Non-pigmented ciliary epithelial cell (primary cell): ENCODE measurements at regions not wholly inside any gene's neighbourhood (a gene's known extent, or its start where the extent isn't known, plus 50 kb on each side); places are given as distances from the start of the nearest gene placed in this dataset.
A peak's percentile ranks its signal among the peaks of the same experiment; 100 is the strongest.
"Not testable (repeated sequence)": the region's sequence is repeated elsewhere in the genome, so short reads cannot be mapped to it uniquely, and the experiment has no call there.

Source experiments
- DNase-seq: peaks from one replicate; pipeline ENCODE4 v3.0.0-alpha.2; 2010; ENCODE audit warnings: low read depth

- DNase-seq: no peak
Measured at GRCh38 chr10:57336865-57337264, 930.8 kb downstream of the IPMK start.

GRCh38 chr10:57336341-57336740, 931.4 kb downstream of the IPMK start:
- DNase-seq: no peak

GRCh38 chr10:57334523-57334922, 933.2 kb downstream of the IPMK start:
- no peak for DNase-seq

- no peak for DNase-seq
Measured at GRCh38 chr10:57333880-57334279, 933.8 kb downstream of the IPMK start.

- not testable (repeated sequence) for DNase-seq
Measured at GRCh38 chr10:57321400-57321854, 946.3 kb downstream of the IPMK start.

- no peak for DNase-seq
Measured at GRCh38 chr10:57320416-57320815, 947.3 kb downstream of the IPMK start.

- DNase-seq: no peak
Measured at GRCh38 chr10:57314046-57314445, 953.0 kb upstream of the ZWINT start.

GRCh38 chr10:57303566-57303965, 942.5 kb upstream of the ZWINT start:
- no peak for DNase-seq

- DNase-seq: no peak
Measured at GRCh38 chr10:57300718-57301117, 939.7 kb upstream of the ZWINT start.

- no peak for DNase-seq
Measured at GRCh38 chr10:57294698-57295097, 933.6 kb upstream of the ZWINT start.

GRCh38 chr10:57288754-57289153, 927.7 kb upstream of the ZWINT start:
- no peak for DNase-seq

GRCh38 chr10:57262892-57263291, 901.8 kb upstream of the ZWINT start:
- DNase-seq: no peak

GRCh38 chr10:57260175-57260574, 899.1 kb upstream of the ZWINT start:
- DNase-seq: peak; percentile 0

GRCh38 chr10:57249615-57250281, 888.7 kb upstream of the ZWINT start:
- DNase-seq: no peak

- DNase-seq: no peak
Measured at GRCh38 chr10:57247271-57247670, 886.2 kb upstream of the ZWINT start.

GRCh38 chr10:57225920-57226319, 864.9 kb upstream of the ZWINT start:
- DNase-seq: no peak

- no peak for DNase-seq
Measured at GRCh38 chr10:57224811-57225210, 863.8 kb upstream of the ZWINT start.

- DNase-seq: no peak
Measured at GRCh38 chr10:57222603-57223002, 861.5 kb upstream of the ZWINT start.

- DNase-seq: no peak
Measured at GRCh38 chr10:57222129-57222528, 861.1 kb upstream of the ZWINT start.

GRCh38 chr10:57221674-57222073, 860.6 kb upstream of the ZWINT start:
- no peak for DNase-seq

GRCh38 chr10:57218382-57218781, 857.3 kb upstream of the ZWINT start:
- DNase-seq: no peak

GRCh38 chr10:57202356-57202755, 841.3 kb upstream of the ZWINT start:
- no peak for DNase-seq

- no peak for DNase-seq
Measured at GRCh38 chr10:57188846-57189245, 827.8 kb upstream of the ZWINT start.

GRCh38 chr10:57186201-57186600, 825.1 kb upstream of the ZWINT start:
- DNase-seq: no peak
